CD4-positive, alpha-beta T cell treated with Interleukin-15 for 4 hours (primary cell): ENCODE measurements at regions not wholly inside any gene's neighbourhood (a gene's known extent, or its start where the extent isn't known, plus 50 kb on each side); places are given as distances from the start of the nearest gene placed in this dataset.

ENCODE experiments used
- DNase-seq: peaks from one replicate; pipeline ENCODE4 v3.0.0-alpha.2; 2020; ENCODE audit warnings: low spot score

DNA sequence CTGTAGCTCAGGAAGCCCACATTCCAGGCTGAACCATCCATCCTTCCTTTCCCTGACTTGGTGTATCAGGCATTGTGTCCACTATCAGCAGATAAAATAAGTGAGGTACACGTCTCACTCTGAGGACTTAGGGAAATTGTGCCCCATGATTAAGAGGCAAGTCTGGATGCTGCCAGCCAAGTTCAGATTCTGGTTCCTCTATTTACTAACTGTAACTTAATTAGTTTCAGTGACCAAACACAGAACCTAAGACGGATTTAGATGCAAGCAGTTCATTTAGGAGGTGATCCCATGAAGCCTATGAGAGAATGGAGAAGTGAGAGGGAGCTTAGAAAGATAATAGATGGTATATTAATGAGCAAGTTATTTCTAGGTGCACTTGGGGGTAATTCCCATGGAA, 56.6 kb upstream of the PACRGL start:
- DNase-seq = no peak

DNA sequence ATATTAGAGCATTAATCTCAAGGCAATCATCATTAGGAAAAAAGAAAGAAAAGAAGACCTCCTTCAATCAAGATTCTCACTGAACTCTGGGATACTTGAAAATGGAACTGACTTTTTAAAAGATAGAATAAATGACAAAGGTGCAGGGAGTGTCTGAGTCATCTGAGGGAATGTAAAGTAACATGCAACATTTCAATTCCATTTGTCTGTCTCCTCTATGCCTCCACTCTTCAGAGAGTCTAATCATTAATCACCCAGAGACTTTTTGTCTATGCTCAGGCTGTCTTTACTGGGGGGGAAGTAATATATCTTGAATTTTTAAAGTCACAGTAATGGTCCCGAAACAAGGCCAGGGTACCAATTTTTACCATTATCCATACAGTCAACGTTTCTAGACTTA, 55.0 kb upstream of the PACRGL start:
- DNase-seq = no peak

DNA sequence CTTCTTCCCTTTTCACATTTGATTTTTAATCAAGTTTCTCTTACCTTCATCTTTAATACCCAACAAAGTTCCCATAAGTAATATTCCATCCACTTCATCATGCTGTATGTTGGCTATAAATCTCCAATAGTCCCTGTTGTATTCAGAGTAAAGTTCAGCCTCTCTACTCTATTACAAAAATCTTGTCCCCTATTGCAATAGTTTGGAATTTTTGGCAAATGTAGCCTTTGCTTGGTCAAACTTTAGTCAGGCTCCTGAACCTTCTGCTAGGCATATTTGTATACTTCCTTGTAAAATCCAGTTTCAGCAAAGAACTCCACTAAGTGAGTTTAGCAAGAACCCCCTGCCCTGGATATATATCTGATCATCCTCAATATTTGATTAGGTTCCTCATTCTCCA, 54.0 kb upstream of the PACRGL start:
- no peak for DNase-seq
